Nephron progenitor cell (in vitro differentiated cells): ENCODE measurements at regions not wholly inside any gene's neighbourhood (a gene's known extent, or its start where the extent isn't known, plus 50 kb on each side); places are given as distances from the start of the nearest gene placed in this dataset.

ENCODE experiments used
- DNase-seq: peaks from one replicate; pipeline ENCODE4 v3.0.0; 2021
- H3K27ac Mint-ChIP-seq: 2 replicates; pipeline ENCODE4 v1.8.0; 2021; ENCODE audit warnings: mild to moderate bottlenecking, moderate library complexity, mixed read lengths
- H3K27me3 Mint-ChIP-seq: 2 replicates; pipeline ENCODE4 v1.8.0; 2021; ENCODE audit warnings: mild to moderate bottlenecking, low read depth, mixed read lengths; ENCODE audit not compliant: poor library complexity
- H3K36me3 Mint-ChIP-seq: 2 replicates; pipeline ENCODE4 v1.8.0; 2021; ENCODE audit warnings: low read depth, mixed read lengths
- H3K4me1 Mint-ChIP-seq: 2 replicates; pipeline ENCODE4 v1.8.0; 2021; ENCODE audit warnings: mixed read lengths
- H3K4me3 Mint-ChIP-seq: 2 replicates; pipeline ENCODE4 v1.8.0; 2021; ENCODE audit warnings: mild to moderate bottlenecking, moderate library complexity, mixed read lengths
- H3K9me3 Mint-ChIP-seq: 2 replicates; pipeline ENCODE4 v1.8.0; 2021; ENCODE audit warnings: mild to moderate bottlenecking, moderate library complexity, mixed read lengths
- CTCF ChIP-seq: fragments of 200-600 bp; sonication (generic); IDR thresholded peaks from 2 replicates; pipeline ENCODE4 v1.5.0; 2021; ENCODE audit warnings: antibody characterized with exemption

- no peaks in the 10 kb centered on the region for H3K36me3 Mint-ChIP-seq
- DNase-seq = no peak
- H3K4me1 Mint-ChIP-seq = no peaks in the 10 kb centered on the region
- no peaks in the 10 kb centered on the region for H3K9me3 Mint-ChIP-seq
- H3K27me3 Mint-ChIP-seq = peaks cover 36% of the 10 kb centered on the region
- TF ChIP-seq CTCF = no peak
- no peak overlapping the region for H3K4me3 Mint-ChIP-seq
- H3K27ac Mint-ChIP-seq = no peak overlapping the region
These were observed 1413.3 kb downstream of the TBC1D22A start for GRCh38 chr22:48175721-48176120.

GRCh38 chr22:48173773-48174160 lies 1411.3 kb downstream of the TBC1D22A start:
- no peak for DNase-seq
- no peak for TF ChIP-seq CTCF
- H3K4me3 Mint-ChIP-seq = no peak overlapping the region
- no peak overlapping the region for H3K27ac Mint-ChIP-seq
- H3K9me3 Mint-ChIP-seq = no peaks in the 10 kb centered on the region
- no peaks in the 10 kb centered on the region for H3K36me3 Mint-ChIP-seq
- peaks cover 43% of the 10 kb centered on the region for H3K27me3 Mint-ChIP-seq
- H3K4me1 Mint-ChIP-seq = no peaks in the 10 kb centered on the region

GRCh38 chr22:48173061-48173772 lies 1410.8 kb downstream of the TBC1D22A start:
- Mint-ChIP-seq H3K27ac (no peak overlapping the region), H3K27me3 (peaks cover 43% of the 10 kb centered on the region), H3K36me3 (no peaks in the 10 kb centered on the region), H3K9me3 (no peaks in the 10 kb centered on the region), H3K4me1 (no peaks in the 10 kb centered on the region), H3K4me3 (no peak overlapping the region)
- no peak for DNase-seq
- TF ChIP-seq CTCF = no peak

- TF ChIP-seq CTCF = no peak
- DNase-seq = peak; percentile 38
- Mint-ChIP-seq H3K9me3 (no peaks in the 10 kb centered on the region), H3K4me1 (no peaks in the 10 kb centered on the region), H3K36me3 (no peaks in the 10 kb centered on the region), H3K27ac (no peak overlapping the region), H3K4me3 (no peak overlapping the region), H3K27me3 (peaks cover 30% of the 10 kb centered on the region)
These were observed 1408.8 kb downstream of the TBC1D22A start for GRCh38 chr22:48171271-48171691.

GRCh38 chr22:48169227-48169626 lies 1406.8 kb downstream of the TBC1D22A start:
- no peak for DNase-seq
- Mint-ChIP-seq H3K9me3 (no peaks in the 10 kb centered on the region), H3K27me3 (peaks cover 15% of the 10 kb centered on the region), H3K27ac (no peak overlapping the region), H3K4me3 (no peak overlapping the region), H3K36me3 (no peaks in the 10 kb centered on the region), H3K4me1 (no peaks in the 10 kb centered on the region)
- no peak for TF ChIP-seq CTCF

GRCh38 chr22:48167238-48167637 lies 1404.8 kb downstream of the TBC1D22A start:
- DNase-seq = peak; percentile 70
- Mint-ChIP-seq H3K27me3 (peaks cover 12% of the 10 kb centered on the region), H3K9me3 (no peaks in the 10 kb centered on the region), H3K4me1 (no peaks in the 10 kb centered on the region), H3K27ac (no peak overlapping the region), H3K36me3 (no peaks in the 10 kb centered on the region), H3K4me3 (no peak overlapping the region)
- TF ChIP-seq CTCF = no peak
